ENCODE measurements at regions not wholly inside any gene's neighbourhood (a gene's known extent, or its start where the extent isn't known, plus 50 kb on each side); places are given as distances from the start of the nearest gene placed in this dataset.

GRCh38 chr2:39994151-39994550 lies 215.1 kb upstream of the THUMPD2 start (continued):
- TF ChIP-seq CHD7 (IDR thresholded peaks at IDR 0.05; ENCODE audit: insufficient replicate concordance, low read length) (no peak), USF2 (IDR thresholded peaks at IDR 0.05; ENCODE audit: low read length) (no peak), ATF2 (IDR thresholded peaks at IDR 0.05; ENCODE audit: low read length) (no peak), TAF1 (IDR thresholded peaks at IDR 0.05; ENCODE audit: low read depth, low read length) (no peak), POLR2A (IDR thresholded peaks at IDR 0.05; ENCODE audit: control extremely low read depth in 1 of 2, low read depth in 2 of 2, low read length in 2 of 2) (no peak), RXRA (IDR thresholded peaks at IDR 0.05; ENCODE audit: insufficient read depth, low read depth, low read length) (no peak)

Data from H1 (cell line).